ENCODE measurements at regions not wholly inside any gene's neighbourhood (a gene's known extent, or its start where the extent isn't known, plus 50 kb on each side); places are given as distances from the start of the nearest gene placed in this dataset.
"Not testable (repeated sequence)": the region's sequence is repeated elsewhere in the genome, so short reads cannot be mapped to it uniquely, and the experiment has no call there.

- TF ChIP-seq, protein P1, sequence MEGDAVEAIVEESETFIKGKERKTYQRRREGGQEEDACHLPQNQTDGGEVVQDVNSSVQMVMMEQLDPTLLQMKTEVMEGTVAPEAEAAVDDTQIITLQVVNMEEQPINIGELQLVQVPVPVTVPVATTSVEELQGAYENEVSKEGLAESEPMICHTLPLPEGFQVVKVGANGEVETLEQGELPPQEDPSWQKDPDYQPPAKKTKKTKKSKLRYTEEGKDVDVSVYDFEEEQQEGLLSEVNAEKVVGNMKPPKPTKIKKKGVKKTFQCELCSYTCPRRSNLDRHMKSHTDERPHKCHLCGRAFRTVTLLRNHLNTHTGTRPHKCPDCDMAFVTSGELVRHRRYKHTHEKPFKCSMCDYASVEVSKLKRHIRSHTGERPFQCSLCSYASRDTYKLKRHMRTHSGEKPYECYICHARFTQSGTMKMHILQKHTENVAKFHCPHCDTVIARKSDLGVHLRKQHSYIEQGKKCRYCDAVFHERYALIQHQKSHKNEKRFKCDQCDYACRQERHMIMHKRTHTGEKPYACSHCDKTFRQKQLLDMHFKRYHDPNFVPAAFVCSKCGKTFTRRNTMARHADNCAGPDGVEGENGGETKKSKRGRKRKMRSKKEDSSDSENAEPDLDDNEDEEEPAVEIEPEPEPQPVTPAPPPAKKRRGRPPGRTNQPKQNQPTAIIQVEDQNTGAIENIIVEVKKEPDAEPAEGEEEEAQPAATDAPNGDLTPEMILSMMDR (conservative IDR thresholded peaks at IDR 0.05) = not testable (repeated sequence)
- TF ChIP-seq ZFX (IDR thresholded peaks at IDR 0.05) = not testable (repeated sequence)
Measured at GRCh38 chr2:155472018-155472417, 773.5 kb downstream of the KCNJ3 start.

All from C4-2B (cell line).